ENCODE measurements at regions not wholly inside any gene's neighbourhood (a gene's known extent, or its start where the extent isn't known, plus 50 kb on each side); places are given as distances from the start of the nearest gene placed in this dataset.

GRCh38 chr10:25661632-25662031 is 272.4 kb upstream of the MYO3A start:
- DNase-seq (ENCODE audit: low read depth in 2 of 3, low spot score in 1 of 3): no peak

- no peak for DNase-seq (ENCODE audit: low read depth in 2 of 3, low spot score in 1 of 3)
Observed at GRCh38 chr10:25666276-25666675, 267.8 kb upstream of the MYO3A start.

GRCh38 chr10:25675204-25675603 is 258.8 kb upstream of the MYO3A start:
- no peak for DNase-seq (ENCODE audit: low read depth in 2 of 3, low spot score in 1 of 3)

- no peak for DNase-seq (ENCODE audit: low read depth in 2 of 3, low spot score in 1 of 3)
Observed at GRCh38 chr10:25675615-25676014, 258.4 kb upstream of the MYO3A start.

- no peak for DNase-seq (ENCODE audit: low read depth in 2 of 3, low spot score in 1 of 3)
Observed at GRCh38 chr10:25678220-25678619, 255.8 kb upstream of the MYO3A start.

GRCh38 chr10:25678666-25679065 is 255.4 kb upstream of the MYO3A start:
- DNase-seq (ENCODE audit: low read depth in 2 of 3, low spot score in 1 of 3): no peak

- no peak for DNase-seq (ENCODE audit: low read depth in 2 of 3, low spot score in 1 of 3)
Observed at GRCh38 chr10:25682203-25682851, 251.7 kb upstream of the MYO3A start.

- DNase-seq (ENCODE audit: low read depth in 2 of 3, low spot score in 1 of 3): no peak
Observed at GRCh38 chr10:25683344-25683743, 250.7 kb upstream of the MYO3A start.

GRCh38 chr10:25687521-25687920 is 246.5 kb upstream of the MYO3A start:
- no peak for DNase-seq (ENCODE audit: low read depth in 2 of 3, low spot score in 1 of 3)

GRCh38 chr10:25689346-25690100 is 244.5 kb upstream of the MYO3A start:
- DNase-seq (ENCODE audit: low read depth in 2 of 3, low spot score in 1 of 3): no peak

- DNase-seq (ENCODE audit: low read depth in 2 of 3, low spot score in 1 of 3): no peak
Observed at GRCh38 chr10:25692761-25693160, 241.3 kb upstream of the MYO3A start.

GRCh38 chr10:25694206-25694933 is 239.7 kb upstream of the MYO3A start:
- no peak for DNase-seq (ENCODE audit: low read depth in 2 of 3, low spot score in 1 of 3)

- no peak for DNase-seq (ENCODE audit: low read depth in 2 of 3, low spot score in 1 of 3)
Observed at GRCh38 chr10:25694971-25695370, 239.1 kb upstream of the MYO3A start.

GRCh38 chr10:25695586-25695985 is 238.4 kb upstream of the MYO3A start:
- DNase-seq (ENCODE audit: low read depth in 2 of 3, low spot score in 1 of 3): no peak

GRCh38 chr10:25696013-25696708 is 237.9 kb upstream of the MYO3A start:
- DNase-seq (ENCODE audit: low read depth in 2 of 3, low spot score in 1 of 3): no peak

GRCh38 chr10:25697412-25697811 is 236.6 kb upstream of the MYO3A start:
- DNase-seq (ENCODE audit: low read depth in 2 of 3, low spot score in 1 of 3): no peak

- no peak for DNase-seq (ENCODE audit: low read depth in 2 of 3, low spot score in 1 of 3)
Observed at GRCh38 chr10:25698638-25699037, 235.4 kb upstream of the MYO3A start.

GRCh38 chr10:25699631-25700030 is 234.4 kb upstream of the MYO3A start:
- DNase-seq (ENCODE audit: low read depth in 2 of 3, low spot score in 1 of 3): no peak

- DNase-seq (ENCODE audit: low read depth in 2 of 3, low spot score in 1 of 3): no peak
Observed at GRCh38 chr10:25701652-25702051, 232.4 kb upstream of the MYO3A start.

GRCh38 chr10:25704622-25705021 is 229.4 kb upstream of the MYO3A start:
- DNase-seq (ENCODE audit: low read depth in 2 of 3, low spot score in 1 of 3): no peak

- no peak for DNase-seq (ENCODE audit: low read depth in 2 of 3, low spot score in 1 of 3)
Observed at GRCh38 chr10:25707572-25707971, 226.5 kb upstream of the MYO3A start.
